Keratinocyte (primary cell): ENCODE measurements at regions not wholly inside any gene's neighbourhood (a gene's known extent, or its start where the extent isn't known, plus 50 kb on each side); places are given as distances from the start of the nearest gene placed in this dataset.

ENCODE experiments used
- DNase-seq: peaks from one replicate; pipeline ENCODE4 v3.0.0-alpha.2; 2011; ENCODE audit warnings: low read depth, missing footprints, low spot score
- FAIRE-seq: peaks from 2 replicates; lab custom pipeline; 2011; peaks lifted over from hg19 to GRCh38; lab: Jason Lieb, UNC
- H2AFZ ChIP-seq: 2 replicates; pipeline ENCODE4 v1.6.0; 2012; ENCODE audit warnings: low read length, control low read depth, inconsistent platforms; ENCODE audit not compliant: control insufficient read depth
- H3K27ac ChIP-seq: 2 replicates; pipeline ENCODE4 v1.5.1; 2011; ENCODE audit warnings: low read length; ENCODE audit not compliant: control insufficient read depth, insufficient read depth
- H3K27me3 ChIP-seq: 3 replicates; pipeline ENCODE4 v1.6.0; 2011; ENCODE audit warnings: low read length; ENCODE audit not compliant: control insufficient read depth, insufficient read depth; ENCODE audit errors: extremely low read depth
- H3K36me3 ChIP-seq, 2 experiments: 2 replicates in 1 of 2; 3 replicates in 1 of 2; pipeline ENCODE4 v1.5.1; 2011; ENCODE audit warnings: low read length in 2 of 2, mild to moderate bottlenecking in 1 of 2; ENCODE audit not compliant: control insufficient read depth in 2 of 2, insufficient read depth in 2 of 2; ENCODE audit errors: extremely low read depth in 1 of 2
- H3K4me1 ChIP-seq: 3 replicates; pipeline ENCODE4 v1.5.1; 2011; ENCODE audit warnings: low read length; ENCODE audit not compliant: control insufficient read depth, insufficient read depth; ENCODE audit errors: extremely low read depth
- H3K4me2 ChIP-seq: 3 replicates; pipeline ENCODE4 v1.6.0; 2011; ENCODE audit warnings: low read depth, low read length; ENCODE audit not compliant: control insufficient read depth, insufficient read depth; ENCODE audit errors: extremely low read depth
- H3K4me3 ChIP-seq, 3 experiments: fragments of 200-600 bp in 1 of 3; sonication (generic) in 1 of 3; 2 replicates in 2 of 3; 3 replicates in 1 of 3; pipeline ENCODE4 v1.5.1; 2011 to 2016; ENCODE audit warnings: low read length in 3 of 3, mild to moderate bottlenecking in 3 of 3, control low read depth in 2 of 3, inconsistent platforms in 1 of 3, low read depth in 1 of 3, mixed read lengths in 1 of 3, mixed run types in 1 of 3, moderate library complexity in 1 of 3; ENCODE audit not compliant: control insufficient read depth in 2 of 3, insufficient read depth in 2 of 3; ENCODE audit errors: extremely low read depth in 1 of 3
- H3K79me2 ChIP-seq: 2 replicates; pipeline ENCODE4 v1.6.0; 2012; ENCODE audit warnings: low read length; ENCODE audit not compliant: control insufficient read depth, insufficient read depth
- H3K9ac ChIP-seq: 3 replicates; pipeline ENCODE4 v1.6.0; 2011; ENCODE audit warnings: low read length; ENCODE audit not compliant: control insufficient read depth, insufficient read depth; ENCODE audit errors: extremely low read depth
- H3K9me1 ChIP-seq: 3 replicates; pipeline ENCODE4 v1.6.0; 2011; ENCODE audit warnings: low read length; ENCODE audit not compliant: control insufficient read depth, insufficient read depth; ENCODE audit errors: extremely low read depth
- H3K9me3 ChIP-seq: 2 replicates; pipeline ENCODE4 v1.5.1; 2012; ENCODE audit warnings: low read depth, low read length; ENCODE audit not compliant: control insufficient read depth
- H4K20me1 ChIP-seq: 3 replicates; pipeline ENCODE4 v1.6.0; 2011; ENCODE audit warnings: low read length; ENCODE audit not compliant: control insufficient read depth, insufficient read depth; ENCODE audit errors: extremely low read depth
- EZH2 ChIP-seq: IDR thresholded peaks from one replicate; pipeline ENCODE4 v1.6.1; 2012; ENCODE audit warnings: inconsistent platforms, mild to moderate bottlenecking, low read length, moderate library complexity
- dilution Hi-C: fragments of 300-500 bp; cut with MboI; formaldehyde crosslinking; loops from one replicate; pipeline ENCODE4 v1.7.0; 2020; ENCODE audit warnings: low sequenced_read_pairs; ENCODE audit not compliant: extremely low pct_ligation_motif_present
- TF ChIP-seq, protein P1 (sequence below), 3 experiments: IDR thresholded peaks in 1 of 3; conservative IDR thresholded peaks in 1 of 3; optimal IDR thresholded peaks in 1 of 3; 2 replicates in 2 of 3; 3 replicates in 1 of 3; pipeline versions ENCODE3 to v1.5.1; 2011; ENCODE audit warnings: low read length in 3 of 3, mild to moderate bottlenecking in 3 of 3, moderate library complexity in 2 of 3, control low read depth in 1 of 3, inconsistent platforms in 1 of 3; ENCODE audit not compliant: insufficient read depth in 2 of 3; ENCODE audit errors: extremely low read depth in 1 of 3

DNA sequence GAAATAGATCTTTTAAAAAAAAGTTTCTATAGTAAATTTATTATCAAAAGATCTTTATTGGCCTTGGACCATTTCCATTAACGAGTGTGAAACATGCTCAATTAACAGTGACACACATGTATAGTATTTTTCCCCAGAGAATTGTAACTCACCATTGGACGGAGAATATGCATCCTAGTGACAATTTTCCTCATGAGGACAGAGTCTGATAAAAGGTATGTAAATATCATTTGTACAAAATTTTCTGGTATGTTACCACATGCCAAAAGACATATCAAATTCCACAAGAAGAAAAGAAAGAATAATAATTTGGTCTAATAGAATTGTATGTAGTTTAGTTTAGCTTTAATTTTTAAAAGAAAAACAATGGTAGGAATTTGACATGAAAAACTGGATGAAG is 1096.0 kb upstream of the FLRT2 start:
- H3K27me3 ChIP-seq: no peaks in the 10 kb centered on the region
- H3K4me2 ChIP-seq: no peak overlapping the region
- no peaks in the 10 kb centered on the region for H3K79me2 ChIP-seq
- no peaks in the 10 kb centered on the region for H3K36me3 ChIP-seq
- no peaks in the 10 kb centered on the region for H3K4me1 ChIP-seq
- no peak overlapping the region for H3K4me3 ChIP-seq
- H3K27ac ChIP-seq: no peak overlapping the region
- H3K9me3 ChIP-seq: no peaks in the 10 kb centered on the region
- H4K20me1 ChIP-seq: no peaks in the 10 kb centered on the region
- dilution Hi-C loops: no loop called here
- H3K9me1 ChIP-seq: no peaks in the 10 kb centered on the region
- H2AFZ ChIP-seq: no peak overlapping the region
- no peak overlapping the region for H3K9ac ChIP-seq
- TF ChIP-seq, protein P1, sequence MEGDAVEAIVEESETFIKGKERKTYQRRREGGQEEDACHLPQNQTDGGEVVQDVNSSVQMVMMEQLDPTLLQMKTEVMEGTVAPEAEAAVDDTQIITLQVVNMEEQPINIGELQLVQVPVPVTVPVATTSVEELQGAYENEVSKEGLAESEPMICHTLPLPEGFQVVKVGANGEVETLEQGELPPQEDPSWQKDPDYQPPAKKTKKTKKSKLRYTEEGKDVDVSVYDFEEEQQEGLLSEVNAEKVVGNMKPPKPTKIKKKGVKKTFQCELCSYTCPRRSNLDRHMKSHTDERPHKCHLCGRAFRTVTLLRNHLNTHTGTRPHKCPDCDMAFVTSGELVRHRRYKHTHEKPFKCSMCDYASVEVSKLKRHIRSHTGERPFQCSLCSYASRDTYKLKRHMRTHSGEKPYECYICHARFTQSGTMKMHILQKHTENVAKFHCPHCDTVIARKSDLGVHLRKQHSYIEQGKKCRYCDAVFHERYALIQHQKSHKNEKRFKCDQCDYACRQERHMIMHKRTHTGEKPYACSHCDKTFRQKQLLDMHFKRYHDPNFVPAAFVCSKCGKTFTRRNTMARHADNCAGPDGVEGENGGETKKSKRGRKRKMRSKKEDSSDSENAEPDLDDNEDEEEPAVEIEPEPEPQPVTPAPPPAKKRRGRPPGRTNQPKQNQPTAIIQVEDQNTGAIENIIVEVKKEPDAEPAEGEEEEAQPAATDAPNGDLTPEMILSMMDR (optimal IDR thresholded peaks at IDR 0.05 in 1 of 3, IDR thresholded peaks at IDR 0.05 in 1 of 3, conservative IDR thresholded peaks at IDR 0.05 in 1 of 3; ENCODE audit: extremely low read depth in 1 of 3, insufficient read depth in 2 of 3, low read length in 3 of 3): no peak
- TF ChIP-seq EZH2: no peak
- DNase-seq: no peak
- no peak for FAIRE-seq

DNA sequence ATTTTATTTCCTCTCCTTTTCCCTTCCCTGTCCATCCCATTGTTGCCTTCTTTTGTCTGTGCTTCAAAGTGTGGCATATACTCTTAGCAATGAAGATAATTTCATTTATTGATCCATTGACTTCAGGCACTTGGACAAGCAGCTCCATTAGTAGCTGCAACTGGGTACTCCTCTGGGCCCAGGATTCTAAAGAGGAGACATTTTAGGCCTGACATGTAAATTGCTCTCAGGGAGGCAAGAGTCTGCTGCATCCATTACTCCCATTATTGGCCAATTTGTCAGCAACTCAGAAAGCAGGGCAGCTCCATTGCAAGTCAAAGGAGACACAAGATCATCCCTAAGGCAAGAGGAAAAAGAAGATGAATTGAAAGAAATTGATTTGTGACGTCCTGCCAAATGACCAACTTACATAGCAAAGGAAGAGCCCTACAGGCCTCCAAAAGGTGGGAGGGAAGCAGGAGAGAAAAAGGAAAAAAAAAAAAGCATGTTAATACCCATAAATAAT is 1094.1 kb upstream of the FLRT2 start:
- no peak overlapping the region for H3K4me3 ChIP-seq
- H4K20me1 ChIP-seq: no peaks in the 10 kb centered on the region
- H3K36me3 ChIP-seq: no peaks in the 10 kb centered on the region
- no peaks in the 10 kb centered on the region for H3K4me1 ChIP-seq
- H3K9ac ChIP-seq: no peak overlapping the region
- H3K9me1 ChIP-seq: no peaks in the 10 kb centered on the region
- H3K4me2 ChIP-seq: no peak overlapping the region
- no peak for DNase-seq
- dilution Hi-C loops: no loop called here
- H2AFZ ChIP-seq: no peak overlapping the region
- no peaks in the 10 kb centered on the region for H3K27me3 ChIP-seq
- FAIRE-seq: no peak
- TF ChIP-seq, protein P1 (optimal IDR thresholded peaks at IDR 0.05 in 1 of 3, IDR thresholded peaks at IDR 0.05 in 1 of 3, conservative IDR thresholded peaks at IDR 0.05 in 1 of 3; ENCODE audit: extremely low read depth in 1 of 3, insufficient read depth in 2 of 3, low read length in 3 of 3): no peak
- no peak for TF ChIP-seq EZH2
- no peak overlapping the region for H3K27ac ChIP-seq
- no peaks in the 10 kb centered on the region for H3K9me3 ChIP-seq
- no peaks in the 10 kb centered on the region for H3K79me2 ChIP-seq
